ENCODE measurements at regions not wholly inside any gene's neighbourhood (a gene's known extent, or its start where the extent isn't known, plus 50 kb on each side); places are given as distances from the start of the nearest gene placed in this dataset.

DNA sequence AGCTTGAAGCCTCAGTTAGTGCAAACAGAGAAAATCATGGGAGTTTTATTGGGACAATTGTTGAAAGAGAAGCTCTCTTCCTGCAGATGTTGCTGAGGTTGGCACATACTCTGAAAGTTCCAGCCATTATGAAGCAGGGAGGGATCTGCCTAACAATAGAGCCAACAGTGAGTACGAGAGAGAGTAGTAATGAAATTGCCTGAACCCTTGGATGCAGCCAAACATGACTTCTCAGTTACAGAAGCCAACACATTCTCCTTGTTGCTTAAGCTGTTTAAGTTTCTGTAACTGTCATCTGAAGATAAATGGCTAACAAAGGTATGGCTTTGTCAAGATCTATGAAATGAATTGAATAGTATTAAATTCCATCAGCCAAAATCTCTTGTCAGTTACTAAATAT is 211.0 kb upstream of the TTC14 start:
- no peak for DNase-seq (ENCODE audit: insufficient read length, low spot score)
- TF ChIP-seq, protein P1, sequence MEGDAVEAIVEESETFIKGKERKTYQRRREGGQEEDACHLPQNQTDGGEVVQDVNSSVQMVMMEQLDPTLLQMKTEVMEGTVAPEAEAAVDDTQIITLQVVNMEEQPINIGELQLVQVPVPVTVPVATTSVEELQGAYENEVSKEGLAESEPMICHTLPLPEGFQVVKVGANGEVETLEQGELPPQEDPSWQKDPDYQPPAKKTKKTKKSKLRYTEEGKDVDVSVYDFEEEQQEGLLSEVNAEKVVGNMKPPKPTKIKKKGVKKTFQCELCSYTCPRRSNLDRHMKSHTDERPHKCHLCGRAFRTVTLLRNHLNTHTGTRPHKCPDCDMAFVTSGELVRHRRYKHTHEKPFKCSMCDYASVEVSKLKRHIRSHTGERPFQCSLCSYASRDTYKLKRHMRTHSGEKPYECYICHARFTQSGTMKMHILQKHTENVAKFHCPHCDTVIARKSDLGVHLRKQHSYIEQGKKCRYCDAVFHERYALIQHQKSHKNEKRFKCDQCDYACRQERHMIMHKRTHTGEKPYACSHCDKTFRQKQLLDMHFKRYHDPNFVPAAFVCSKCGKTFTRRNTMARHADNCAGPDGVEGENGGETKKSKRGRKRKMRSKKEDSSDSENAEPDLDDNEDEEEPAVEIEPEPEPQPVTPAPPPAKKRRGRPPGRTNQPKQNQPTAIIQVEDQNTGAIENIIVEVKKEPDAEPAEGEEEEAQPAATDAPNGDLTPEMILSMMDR (IDR thresholded peaks at IDR 0.05; ENCODE audit: insufficient read depth, missing control alignments): no peak
- FAIRE-seq: no peak

DNA sequence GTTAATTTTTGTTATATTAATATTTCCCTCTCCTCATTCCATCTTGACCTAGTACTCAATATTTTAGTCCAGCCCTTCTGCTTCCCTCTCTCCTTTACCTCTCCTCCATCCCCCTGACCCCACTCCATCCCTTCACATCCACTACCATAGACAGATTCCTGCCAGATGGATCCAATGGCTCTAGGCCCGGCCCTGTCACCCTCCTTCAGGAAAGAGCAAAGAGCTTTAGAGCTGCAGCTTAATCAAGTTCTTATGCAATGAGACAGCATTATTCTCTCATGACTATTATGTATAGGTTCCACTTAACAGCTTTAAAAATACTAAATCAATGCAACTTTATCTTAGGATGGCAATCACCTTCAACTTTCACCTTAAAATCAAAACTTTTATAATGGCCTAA is 200.7 kb upstream of the TTC14 start:
- FAIRE-seq (no peak), DNase-seq (ENCODE audit: insufficient read length, low spot score) (no peak)
- TF ChIP-seq, protein P1 (IDR thresholded peaks at IDR 0.05; ENCODE audit: insufficient read depth, missing control alignments): no peak

- TF ChIP-seq, protein P1 (IDR thresholded peaks at IDR 0.05; ENCODE audit: insufficient read depth, missing control alignments): no peak
- no peak for FAIRE-seq
- DNase-seq (ENCODE audit: insufficient read length, low spot score): no peak
Observed at GRCh38 chr3:180402471-180403073, 199.4 kb upstream of the TTC14 start.

- DNase-seq (ENCODE audit: insufficient read length, low spot score) (no peak), FAIRE-seq (no peak)
- TF ChIP-seq, protein P1 (IDR thresholded peaks at IDR 0.05; ENCODE audit: insufficient read depth, missing control alignments): no peak
Observed at GRCh38 chr3:180403156-180403555, 198.8 kb upstream of the TTC14 start.

DNA sequence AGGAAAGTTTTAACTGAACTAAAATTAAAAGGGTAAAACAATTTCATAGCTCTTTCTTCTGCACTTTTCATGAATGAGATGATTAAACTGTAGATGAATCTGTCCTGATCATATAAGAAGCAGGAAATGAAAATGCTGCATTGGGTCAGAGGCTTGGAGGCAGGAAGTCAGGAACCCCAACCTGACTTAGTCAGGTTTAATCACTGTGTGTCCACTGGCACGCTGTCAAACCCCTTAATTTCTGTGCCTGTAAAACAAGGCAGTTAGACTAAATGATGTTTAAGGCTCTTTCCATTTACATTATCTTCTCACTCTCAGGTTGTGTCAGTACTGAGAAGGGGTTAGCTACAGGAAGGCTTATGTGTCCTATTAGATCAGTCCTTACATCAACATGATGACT is 193.3 kb upstream of the TTC14 start:
- DNase-seq (ENCODE audit: insufficient read length, low spot score) (no peak), FAIRE-seq (no peak)
- TF ChIP-seq, protein P1 (IDR thresholded peaks at IDR 0.05; ENCODE audit: insufficient read depth, missing control alignments): no peak

DNA sequence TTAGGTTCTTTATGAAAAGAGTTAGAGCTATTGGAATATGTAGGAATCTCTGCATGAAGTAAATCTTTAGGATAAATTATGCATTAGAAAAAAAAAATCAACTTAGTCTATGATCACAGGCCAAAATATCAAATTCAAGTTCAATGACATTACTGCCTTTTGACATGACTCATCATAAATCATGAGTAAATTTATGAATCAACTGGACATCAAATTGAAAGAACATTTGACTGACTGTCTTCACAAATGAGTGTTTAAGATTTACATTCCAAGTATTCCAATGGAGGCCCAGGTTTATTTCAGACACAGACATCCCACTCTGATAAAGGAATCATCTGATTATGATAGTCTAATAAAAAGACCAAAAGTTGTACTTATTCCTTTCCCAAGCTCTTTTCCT is 192.8 kb upstream of the TTC14 start:
- TF ChIP-seq, protein P1 (IDR thresholded peaks at IDR 0.05; ENCODE audit: insufficient read depth, missing control alignments): no peak
- FAIRE-seq (no peak), DNase-seq (ENCODE audit: insufficient read length, low spot score) (no peak)

GRCh38 chr3:180409883-180410282 is 192.1 kb upstream of the TTC14 start:
- TF ChIP-seq, protein P1 (IDR thresholded peaks at IDR 0.05; ENCODE audit: insufficient read depth, missing control alignments): no peak
- FAIRE-seq (no peak), DNase-seq (ENCODE audit: insufficient read length, low spot score) (no peak)
